ENCODE measurements at regions not wholly inside any gene's neighbourhood (a gene's known extent, or its start where the extent isn't known, plus 50 kb on each side); places are given as distances from the start of the nearest gene placed in this dataset.
"Not testable (repeated sequence)": the region's sequence is repeated elsewhere in the genome, so short reads cannot be mapped to it uniquely, and the experiment has no call there.

DNA sequence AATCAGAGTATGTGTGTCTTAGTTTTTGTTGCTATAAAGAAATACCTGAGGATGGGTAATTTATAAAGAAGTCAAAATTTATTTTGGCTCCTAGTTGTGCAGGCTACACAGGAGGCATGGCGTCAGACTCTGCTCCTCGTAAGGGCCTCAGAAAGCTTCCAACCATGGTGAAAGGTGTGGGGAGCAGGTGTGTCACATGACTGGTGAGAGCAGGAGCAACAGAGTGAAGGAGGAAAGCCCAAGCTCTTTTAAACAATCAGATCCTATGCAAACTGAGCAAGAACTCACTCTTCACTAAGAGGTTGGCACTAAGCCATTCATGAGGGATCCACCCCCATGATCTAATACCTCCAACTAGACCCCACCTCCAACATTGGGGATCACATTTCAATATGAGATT is 1524.3 kb downstream of the HACE1 start:
- no peak for DNase-seq (ENCODE audit: low read depth in 2 of 2)

DNA sequence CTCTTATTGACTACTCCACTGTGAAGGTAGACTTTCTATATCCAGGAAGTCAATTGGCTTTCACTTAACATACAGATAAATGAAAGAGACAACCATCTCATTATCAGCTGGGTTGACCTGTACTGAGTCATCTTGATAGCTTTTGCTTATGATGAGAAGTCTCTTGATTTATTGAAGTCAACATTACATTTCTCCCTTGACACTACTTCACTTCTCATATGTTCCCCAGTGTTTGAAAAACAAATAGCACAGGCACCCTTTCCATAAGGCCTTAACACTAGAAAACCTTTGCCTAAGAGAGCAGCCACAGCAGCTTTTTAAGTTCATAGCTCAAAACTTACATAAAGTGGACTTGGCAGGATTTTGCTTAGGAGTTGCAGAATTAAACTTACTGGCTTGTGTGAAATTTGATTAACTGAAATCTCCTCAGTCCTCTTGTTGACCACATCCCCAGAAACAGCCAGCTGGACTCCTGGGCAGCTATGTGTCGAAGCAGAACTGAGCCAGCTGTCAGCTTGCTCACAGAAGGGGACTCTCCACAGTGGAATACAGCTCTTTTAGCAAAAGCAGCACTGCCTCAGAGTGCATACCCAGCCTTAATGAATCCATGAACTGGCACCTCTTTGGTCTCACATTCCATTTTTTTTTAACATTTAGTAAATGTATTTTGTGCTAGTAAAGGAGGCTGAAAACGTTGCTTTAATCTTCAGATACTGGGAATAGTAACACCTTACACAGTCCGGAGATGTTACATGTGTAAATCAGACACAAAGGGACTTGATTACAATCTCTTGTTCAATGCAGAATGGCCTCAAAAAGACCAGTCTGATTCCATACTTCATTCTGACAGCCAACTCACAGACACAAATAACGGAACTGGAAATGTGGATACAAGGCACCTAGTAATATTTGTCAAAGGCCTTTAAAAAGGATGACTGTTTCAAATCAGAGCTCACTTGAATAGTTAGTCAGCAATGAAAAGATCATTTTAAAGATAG is 1532.7 kb downstream of the HACE1 start:
- DNase-seq (ENCODE audit: low read depth in 2 of 2) = no peak

DNA sequence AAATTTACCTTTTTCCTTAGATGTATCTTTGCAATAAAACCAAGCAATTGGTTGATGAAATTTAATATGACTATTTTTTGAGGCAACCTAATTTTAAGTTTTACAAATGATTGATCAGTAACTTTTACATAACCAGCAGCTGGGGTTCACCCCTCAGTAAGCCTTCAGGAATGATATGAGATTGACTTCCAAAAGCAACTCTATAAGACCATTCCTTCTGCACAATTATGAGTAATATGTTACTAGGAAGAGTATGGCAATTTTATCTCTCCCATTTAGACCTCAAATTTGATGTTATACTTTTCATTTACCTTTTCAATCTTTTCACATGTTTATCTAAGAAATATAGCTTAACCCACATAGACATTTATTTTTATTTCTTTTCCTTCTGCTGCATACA is 1546.3 kb downstream of the HACE1 start:
- no peak for DNase-seq (ENCODE audit: low read depth in 2 of 2)

DNA sequence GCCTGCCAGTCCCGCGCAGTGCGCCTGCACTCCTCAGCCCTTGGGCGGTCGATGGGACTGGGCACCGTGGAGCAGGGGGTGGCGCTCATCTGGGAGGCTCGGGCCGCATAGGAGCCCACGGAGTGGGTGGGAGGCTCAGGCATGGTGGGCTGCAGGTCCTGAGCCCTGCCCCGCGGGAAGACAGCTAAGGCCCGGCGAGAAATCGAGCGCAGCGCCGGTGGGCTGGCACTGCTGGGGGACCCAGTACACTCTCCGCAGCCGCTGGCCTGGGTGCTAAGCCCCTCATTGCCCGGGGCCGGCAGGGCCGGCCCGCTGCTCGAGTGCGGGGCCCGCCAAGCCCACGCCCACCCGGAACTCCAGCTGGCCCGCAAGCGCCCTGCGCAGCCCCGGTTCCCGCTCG is 1565.3 kb downstream of the HACE1 start:
- not testable (repeated sequence) for DNase-seq (ENCODE audit: low read depth in 2 of 2)

DNA sequence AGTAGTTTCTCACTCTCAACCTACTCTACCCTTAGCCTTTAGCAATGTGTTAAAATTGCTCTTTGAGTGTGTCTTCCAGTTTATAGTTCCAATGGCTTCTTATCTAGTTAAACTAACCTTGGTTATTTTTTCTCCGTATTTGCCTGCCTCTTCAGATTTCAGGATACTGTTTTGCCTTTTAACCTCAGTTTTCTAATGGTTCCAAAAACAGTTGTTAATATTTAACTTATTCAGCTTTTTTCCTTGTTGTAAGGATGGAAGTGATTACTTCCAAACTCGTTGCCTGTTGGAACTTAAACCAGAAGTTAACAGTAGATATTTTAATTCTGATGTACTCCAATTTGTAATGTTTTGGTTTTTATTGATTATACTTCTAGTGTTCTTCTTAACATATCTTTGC is 1574.9 kb downstream of the HACE1 start:
- DNase-seq (ENCODE audit: low read depth in 2 of 2) = no peak

DNA sequence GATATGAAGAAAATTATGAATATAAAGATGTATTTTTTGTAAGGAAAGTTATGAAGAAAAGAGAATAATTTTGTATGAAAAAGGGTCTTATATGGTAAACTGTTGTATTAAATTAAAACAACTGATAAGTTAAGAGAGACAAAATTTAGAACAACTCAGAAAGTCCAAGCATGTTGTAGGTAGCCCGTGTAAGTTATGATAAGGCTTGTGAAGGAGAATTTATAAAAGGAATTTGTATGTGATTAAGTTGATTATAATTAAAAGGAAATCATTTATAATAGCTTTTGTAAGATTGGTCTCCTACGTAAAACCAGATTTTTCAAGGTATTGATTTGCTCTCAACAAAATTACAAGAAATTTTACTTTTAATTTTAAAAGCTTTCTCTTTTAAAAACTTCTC is 1579.3 kb downstream of the HACE1 start:
- DNase-seq (ENCODE audit: low read depth in 2 of 2) = no peak

DNA sequence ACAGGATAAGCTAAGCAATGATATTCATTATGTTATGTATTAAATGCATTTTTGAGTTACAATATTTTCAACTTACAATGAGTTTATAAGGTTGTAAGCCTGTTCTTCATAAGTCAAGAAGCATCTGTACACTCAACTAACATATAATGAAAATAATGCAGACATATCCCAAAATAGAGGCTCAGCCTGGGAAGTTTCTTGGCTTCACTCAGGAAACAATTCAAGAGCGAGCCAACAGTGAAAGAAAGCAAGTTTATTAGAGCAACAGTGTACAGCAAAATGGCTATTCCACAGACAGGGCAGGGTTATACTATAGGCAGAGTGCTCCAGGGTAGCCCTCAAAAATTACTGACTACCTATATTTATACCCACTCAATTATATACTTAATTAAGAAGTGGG is 1581.8 kb downstream of the HACE1 start:
- DNase-seq (ENCODE audit: low read depth in 2 of 2) = no peak

DNA sequence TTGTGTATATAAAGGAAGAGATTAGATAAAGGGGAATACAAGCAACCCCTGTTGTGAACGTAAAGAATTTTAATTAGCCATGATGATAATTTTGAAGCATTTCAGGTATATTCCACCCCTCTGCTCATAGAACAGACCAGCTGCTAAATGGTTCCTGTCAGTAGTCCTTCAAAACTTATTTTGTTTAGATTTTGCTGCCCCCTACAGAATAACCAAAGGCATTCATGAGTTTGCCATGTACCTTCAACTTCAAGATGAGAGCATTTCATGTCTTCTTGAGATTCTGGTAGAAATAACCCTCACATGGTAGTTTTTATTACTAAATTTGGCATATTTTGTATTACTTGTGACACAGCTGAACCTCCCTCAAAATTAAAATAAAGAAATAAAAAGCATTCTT is 1586.7 kb downstream of the HACE1 start:
- DNase-seq (ENCODE audit: low read depth in 2 of 2) = no peak

DNA sequence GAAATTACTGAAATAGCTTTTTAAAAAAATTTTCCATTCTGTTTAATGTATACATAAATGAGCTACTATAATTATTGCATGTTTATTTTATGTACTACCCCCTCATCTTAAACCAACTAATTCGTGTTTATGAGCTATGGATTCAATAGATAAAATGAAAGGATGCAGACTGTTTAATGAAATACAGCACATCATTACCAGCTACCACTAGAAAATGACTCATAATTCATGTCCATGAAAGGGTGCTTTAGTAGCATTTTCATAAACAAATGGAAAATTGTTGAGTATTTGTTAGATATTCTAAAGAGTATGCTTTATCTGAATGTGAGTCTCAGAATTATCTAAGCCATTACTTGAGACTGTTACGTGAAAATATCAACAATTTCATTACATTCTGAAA is 1590.1 kb downstream of the HACE1 start:
- no peak for DNase-seq (ENCODE audit: low read depth in 2 of 2)

DNA sequence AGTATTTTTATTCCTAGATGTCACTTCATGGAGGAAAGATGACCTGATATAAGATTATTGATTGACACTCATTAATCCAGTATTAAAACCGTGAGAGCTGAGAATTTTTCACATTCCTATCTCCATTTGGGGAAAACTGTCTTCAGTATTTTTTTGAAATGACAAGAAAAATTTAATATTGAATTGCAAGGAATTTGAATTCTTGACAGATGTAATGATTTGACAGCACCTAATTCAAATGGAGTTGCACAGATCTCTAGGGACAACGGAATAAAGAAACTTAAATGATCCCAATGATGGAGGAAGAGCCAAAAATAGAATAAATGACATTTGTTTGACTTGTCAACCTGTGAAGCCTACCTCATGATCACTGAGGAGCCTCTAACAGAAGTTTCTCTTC is 1591.4 kb downstream of the HACE1 start:
- DNase-seq (ENCODE audit: low read depth in 2 of 2) = no peak

DNA sequence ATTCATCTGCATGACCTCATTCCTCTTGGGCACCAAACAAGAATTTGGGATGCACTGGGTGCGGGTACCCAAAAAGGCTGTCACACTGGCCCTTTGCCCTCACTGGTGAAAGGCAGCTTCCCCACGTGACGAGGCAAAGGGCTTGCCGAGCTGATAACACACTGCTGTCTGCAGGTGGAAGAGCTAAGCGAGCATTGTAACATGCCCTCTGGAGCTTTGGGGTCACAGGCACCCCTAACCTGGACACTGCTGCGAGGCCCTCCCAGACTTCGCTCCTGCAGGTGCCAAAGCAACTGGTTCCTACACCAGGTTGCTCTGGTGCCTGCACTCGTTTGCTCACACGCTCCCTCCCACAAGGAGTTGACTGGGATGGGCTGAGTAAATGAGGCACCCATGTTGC is 1595.7 kb downstream of the HACE1 start:
- DNase-seq (ENCODE audit: low read depth in 2 of 2) = no peak

DNA sequence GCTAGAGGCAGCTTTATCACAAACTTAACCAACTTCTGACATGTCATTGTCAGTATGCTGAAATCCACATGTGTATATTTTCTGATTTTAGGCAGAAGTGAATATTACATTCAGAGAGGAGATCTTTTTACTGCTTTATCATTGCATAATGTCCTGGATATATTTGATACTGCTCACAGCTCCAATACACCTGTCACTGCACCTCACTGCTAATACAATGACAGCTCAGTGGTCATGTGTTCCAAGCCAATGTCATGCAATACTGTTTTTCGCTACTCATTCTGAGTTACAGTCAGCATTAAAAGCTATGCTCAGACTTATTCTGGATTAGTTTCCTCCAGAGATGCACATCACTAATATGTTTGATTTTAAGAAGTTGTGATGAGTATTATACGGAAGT is 1604.6 kb downstream of the HACE1 start:
- no peak for DNase-seq (ENCODE audit: low read depth in 2 of 2)

DNA sequence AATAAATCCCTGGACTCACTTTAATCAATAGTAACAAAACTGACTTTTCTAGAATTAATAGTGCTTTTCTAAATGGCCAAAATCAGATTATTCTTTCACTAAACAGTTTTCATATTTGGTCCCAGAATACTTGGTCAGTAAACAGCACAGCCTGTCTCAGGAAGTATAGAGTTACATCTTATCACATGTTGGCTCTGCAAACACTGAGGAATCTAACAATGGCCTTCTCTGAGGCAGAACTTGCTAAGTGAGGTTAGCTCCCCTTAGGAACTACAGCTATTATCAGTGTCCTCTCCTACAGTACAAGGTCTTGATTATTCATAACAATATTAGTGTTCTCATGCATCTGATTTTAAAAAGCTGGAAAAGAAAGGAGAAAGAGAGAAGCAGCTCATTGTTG is 1622.8 kb downstream of the HACE1 start:
- no peak for DNase-seq (ENCODE audit: low read depth in 2 of 2)

DNA sequence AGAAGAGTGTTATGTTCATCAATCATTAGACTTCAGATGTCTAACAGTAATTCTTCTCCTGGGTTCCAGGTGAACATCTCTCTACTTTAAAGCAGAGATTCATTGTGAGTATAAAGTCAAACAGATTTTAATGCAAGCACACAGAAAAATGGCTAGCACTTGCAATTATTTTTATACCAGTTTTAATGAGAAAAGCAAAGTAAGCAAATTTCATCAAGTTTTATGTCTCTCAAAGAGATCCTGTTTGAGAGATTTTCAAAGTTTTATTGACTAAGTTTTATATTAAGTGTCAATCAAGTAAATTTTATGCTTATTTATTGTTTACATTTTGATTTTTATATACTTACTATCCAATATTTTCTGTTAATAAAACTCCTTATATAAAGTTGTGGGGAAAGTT is 1628.5 kb downstream of the HACE1 start:
- no peak for DNase-seq (ENCODE audit: low read depth in 2 of 2)

DNA sequence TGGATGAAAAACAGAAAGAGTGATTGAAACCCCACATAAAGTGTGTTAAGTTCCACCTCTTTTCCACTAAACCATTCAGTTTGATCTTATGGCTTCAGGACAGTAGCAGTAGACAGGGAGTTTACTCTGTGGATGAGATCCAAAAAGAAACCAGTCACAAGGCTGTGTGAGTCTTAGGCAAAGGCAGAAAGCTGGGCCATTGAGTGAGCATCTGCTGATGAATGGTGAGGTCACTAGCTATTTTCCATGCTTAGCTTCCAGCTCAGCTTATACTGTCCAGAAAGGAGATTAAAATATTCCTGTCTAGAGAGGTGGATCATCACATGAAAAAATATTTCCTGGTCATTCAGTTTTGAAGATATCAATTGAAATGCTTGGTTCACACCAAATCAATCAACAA is 1643.9 kb downstream of the HACE1 start:
- no peak for DNase-seq (ENCODE audit: low read depth in 2 of 2)

DNA sequence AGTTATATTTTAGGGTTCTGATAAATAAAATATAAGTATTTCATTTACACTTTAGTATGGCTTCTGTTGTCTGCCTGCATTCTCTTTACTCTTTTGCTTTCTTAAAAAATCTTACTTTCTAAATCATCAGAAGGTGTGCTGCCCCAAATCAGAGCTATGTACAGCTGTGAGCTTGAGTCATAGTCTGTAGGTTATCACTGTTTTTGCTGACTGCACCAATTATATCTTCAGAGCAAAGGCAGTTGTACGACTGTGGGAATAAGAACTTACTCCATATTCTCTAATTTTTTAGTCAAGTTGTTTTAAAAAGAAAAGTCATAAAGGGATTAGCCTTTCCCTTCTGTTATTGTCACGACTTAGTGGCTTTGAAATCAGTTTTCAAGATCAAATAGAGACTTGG is 1649.0 kb downstream of the HACE1 start:
- no peak for DNase-seq (ENCODE audit: low read depth in 2 of 2)

DNA sequence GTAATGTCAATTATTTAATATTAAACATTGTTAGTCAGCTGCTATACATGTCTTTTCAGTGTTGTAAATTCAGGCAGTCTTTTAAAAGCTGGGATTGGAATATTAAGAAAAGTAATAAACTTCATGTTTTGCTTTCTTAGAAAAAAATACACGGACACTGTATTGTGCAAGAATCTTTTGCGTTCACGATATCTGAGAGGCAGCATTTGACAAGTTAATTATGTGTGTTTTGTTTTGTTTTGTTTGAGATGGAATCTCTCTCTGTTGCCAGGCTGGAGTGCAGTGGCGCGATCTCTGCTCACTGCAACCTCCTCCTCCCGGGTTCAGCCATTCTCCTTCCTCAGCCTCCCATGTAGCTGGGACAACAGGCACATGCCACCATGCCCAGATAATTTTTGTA is 1661.3 kb downstream of the HACE1 start:
- DNase-seq (ENCODE audit: low read depth in 2 of 2) = no peak

DNA sequence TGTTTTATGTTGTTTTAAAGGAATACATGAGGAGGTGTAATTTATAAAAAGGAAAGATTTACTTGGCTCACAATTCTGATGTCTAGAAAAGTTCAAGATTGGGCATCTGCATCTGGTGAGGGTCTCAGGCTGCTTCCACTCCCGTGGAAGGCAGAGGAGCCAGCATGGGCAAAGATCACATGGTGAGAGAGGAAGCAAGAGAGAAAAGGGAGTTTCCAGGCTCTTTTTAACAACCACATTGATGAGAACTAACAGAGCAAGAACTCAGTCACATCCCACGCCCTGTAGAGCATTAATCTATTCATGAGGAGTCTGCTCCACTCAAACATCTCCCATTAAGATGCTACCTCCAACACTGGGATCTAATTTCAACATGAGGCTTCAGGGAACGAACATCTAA is 1666.3 kb downstream of the HACE1 start:
- no peak for DNase-seq (ENCODE audit: low read depth in 2 of 2)

DNA sequence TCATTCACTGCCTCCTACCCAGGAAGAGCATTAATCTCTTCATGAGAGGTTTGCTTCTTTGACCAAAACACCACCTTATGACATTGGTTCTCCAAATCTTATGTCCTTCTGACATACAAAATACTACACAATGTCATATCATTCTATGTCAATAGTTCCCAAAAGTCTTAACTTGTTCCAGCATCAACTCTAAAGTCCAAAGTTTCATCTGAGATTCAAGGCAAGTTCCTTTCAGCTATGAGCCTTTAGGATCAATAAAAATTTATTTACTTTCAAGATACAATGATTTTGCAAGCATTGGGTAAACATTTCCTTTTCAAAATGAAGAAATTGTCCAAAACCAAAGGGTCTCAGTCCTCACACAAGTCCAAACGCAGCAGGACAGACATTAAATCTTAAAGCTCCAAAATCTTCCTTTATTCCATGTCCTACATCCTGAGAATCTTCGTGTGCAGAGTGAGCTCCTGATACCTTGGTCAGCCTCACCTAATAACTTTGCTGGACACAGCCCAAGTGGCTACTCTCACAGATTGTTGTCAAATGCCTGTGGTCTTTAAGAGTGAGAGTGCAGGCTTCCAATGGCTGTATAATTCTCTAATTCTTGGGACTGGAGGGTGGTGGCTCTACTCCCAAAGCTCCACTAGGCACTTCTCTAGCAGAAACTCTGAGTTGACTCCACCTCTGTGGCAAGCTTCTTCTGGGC is 1668.2 kb downstream of the HACE1 start:
- no peak for DNase-seq (ENCODE audit: low read depth in 2 of 2)

DNA sequence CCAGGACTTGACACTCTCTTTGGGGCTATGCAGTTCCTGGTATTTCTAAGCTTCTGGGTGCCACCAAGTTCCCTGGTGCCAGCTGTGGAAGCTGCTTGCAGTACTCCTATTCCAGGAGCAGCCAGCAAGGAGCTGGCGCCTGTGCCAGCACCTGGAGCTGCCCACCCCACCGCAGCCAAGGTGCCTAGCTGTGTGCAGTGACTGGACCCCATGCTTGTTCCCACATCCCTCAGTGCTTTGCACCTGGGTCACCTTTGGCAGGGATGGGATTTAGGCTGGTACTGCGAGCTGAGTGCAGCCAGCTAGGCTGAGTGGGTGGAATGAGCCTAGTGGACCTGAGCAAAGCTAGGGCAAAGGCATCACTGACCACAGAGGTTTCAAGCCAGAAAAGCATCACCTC is 1674.9 kb downstream of the HACE1 start:
- no peak for DNase-seq (ENCODE audit: low read depth in 2 of 2)

DNA sequence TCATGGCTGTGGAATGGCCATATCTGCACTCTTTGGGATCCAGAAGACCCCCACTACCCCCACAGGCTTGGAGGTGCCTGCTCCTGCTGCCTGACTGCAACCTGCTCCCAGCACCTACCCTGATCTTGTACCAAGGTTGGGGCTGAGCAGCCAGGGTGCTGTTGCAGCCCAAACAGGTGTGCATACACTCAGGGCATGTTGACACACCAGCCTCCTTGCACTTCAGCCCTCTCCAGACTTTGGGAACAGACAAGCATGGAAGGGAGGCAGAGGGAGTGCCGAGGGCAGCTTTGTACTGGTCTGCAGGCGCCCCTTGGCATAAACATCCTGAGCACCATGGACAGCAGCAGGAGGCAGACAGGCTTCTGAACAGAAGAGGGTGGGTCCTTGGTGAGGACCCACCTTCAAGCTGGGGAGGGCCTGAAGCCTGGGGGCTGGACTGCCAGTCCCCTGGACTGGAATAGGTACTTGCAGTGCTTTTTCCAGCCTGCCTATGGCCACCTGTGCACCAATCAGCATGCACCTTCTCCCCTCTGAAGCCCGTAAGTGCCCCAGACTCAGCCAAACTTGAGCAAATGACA is 1675.8 kb downstream of the HACE1 start:
- no peak for DNase-seq (ENCODE audit: low read depth in 2 of 2)

DNA sequence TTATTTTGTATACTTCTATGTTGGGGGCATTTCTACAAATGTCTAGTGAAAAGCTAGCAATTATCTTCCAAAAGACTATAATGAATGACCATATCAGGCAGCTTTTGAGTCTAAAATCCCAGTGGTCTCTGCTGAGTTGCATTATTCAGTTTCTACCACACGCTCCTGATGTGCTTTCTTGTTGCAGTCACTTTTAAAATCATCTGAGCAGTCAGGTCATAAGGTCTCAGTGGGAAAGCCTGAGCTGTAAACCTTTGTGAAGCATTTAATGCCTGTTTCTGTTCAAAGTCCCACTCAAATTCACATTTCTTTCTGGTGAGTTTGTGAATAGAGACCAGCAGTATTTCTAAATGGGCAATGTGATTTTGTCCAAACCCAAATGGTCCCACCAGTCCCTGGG is 1681.5 kb downstream of the HACE1 start:
- no peak for DNase-seq (ENCODE audit: low read depth in 2 of 2)

DNA sequence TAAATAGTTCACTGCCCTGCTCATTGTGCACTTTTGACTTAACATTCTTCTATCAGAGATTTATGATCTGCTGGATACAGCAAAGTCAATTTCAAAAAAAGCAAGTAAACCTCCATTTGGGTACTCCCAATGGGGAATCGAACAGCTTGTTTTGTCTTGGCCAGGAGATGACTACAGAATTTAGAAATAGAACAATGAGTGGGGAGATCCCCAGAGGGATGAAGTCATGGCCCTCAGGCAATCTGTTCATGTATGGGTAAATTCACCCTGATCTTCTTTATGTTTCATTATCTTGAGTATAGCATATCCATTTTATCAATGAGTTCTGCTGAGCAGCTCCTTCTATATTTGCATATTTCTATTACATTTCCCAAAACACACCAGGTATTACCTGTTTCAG is 1681.9 kb downstream of the HACE1 start:
- no peak for DNase-seq (ENCODE audit: low read depth in 2 of 2)
